ENCODE measurements at regions not wholly inside any gene's neighbourhood (a gene's known extent, or its start where the extent isn't known, plus 50 kb on each side); places are given as distances from the start of the nearest gene placed in this dataset.
A peak's percentile ranks its signal among the peaks of the same experiment; 100 is the strongest.
"Not testable (repeated sequence)": the region's sequence is repeated elsewhere in the genome, so short reads cannot be mapped to it uniquely, and the experiment has no call there.

DNA sequence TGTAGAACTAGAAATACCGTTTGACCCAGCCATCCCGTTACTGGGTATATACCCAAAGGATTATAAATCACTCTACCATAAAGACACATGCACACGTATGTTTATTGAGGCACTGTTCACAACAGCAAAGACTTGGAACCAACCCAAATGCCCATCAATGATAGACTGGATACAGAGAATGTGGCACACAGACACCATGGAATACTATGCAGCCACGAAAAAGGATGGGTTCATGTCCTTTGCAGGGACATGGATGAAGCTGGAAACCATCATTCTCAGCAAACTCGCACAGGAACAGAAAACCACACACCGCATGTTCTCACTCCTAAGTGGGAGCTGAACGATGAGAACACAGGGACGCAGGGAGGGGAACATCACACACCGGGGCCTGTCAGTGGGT is 85.6 kb upstream of the PPP2R3B start:
- DNase-seq, CTCF ChIA-PET, H3K4me3 Mint-ChIP-seq, ATAC-seq, H3K4me1 Mint-ChIP-seq, H3K27ac Mint-ChIP-seq, H3K27me3 Mint-ChIP-seq, H3K36me3 Mint-ChIP-seq: not testable (repeated sequence)
- H3K9me3 Mint-ChIP-seq (ENCODE audit: low read depth): peaks cover 17% of the 10 kb centered on the region

DNA sequence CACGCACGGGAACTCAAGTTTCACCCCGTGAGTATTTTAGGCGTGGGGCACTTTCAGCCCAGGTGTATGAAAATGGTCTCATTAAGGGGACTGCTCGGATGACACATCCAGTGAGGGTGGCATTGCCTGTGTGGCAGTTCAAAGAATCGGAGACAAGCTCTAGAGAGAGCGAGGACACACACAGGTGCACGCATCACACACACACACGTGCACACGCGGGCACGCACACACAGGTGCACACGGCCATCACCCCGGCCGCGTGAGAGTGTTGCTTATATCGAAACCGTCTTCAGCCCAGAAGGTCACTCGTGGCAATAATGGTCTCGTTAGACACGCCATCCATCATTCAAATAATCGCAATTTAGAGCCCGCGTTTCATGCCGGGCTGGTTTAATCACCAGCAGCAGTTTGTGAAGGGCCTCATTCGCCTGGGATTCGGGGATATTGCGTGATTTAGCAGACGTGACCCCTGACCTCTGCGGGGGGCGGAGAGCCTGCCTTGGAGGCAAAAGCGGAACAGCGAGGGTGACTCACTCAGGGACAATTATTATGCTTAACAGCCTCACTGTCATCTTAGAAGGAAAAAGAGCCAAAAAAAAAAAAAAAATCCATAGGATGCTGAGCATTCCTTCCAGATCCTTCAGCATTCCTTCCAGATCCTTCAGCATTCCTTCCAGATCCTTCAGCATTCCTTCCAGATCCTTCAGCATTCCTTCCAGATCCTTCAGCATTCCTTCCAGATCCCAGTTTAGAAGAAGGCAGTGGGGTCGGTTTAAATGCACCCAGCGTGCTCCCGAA is 89.4 kb upstream of the PPP2R3B start:
- ATAC-seq: no peak
- CTCF ChIA-PET: no interaction called here
- Mint-ChIP-seq H3K27me3 (no peaks in the 10 kb centered on the region), H3K4me3 (no peak overlapping the region), H3K27ac (no peak overlapping the region), H3K36me3 (no peaks in the 10 kb centered on the region), H3K9me3 (ENCODE audit: low read depth) (peaks cover 15% of the 10 kb centered on the region), H3K4me1 (no peaks in the 10 kb centered on the region)
- no peak for DNase-seq

- CTCF ChIA-PET: no interaction called here
- Mint-ChIP-seq H3K27me3 (no peaks in the 10 kb centered on the region), H3K9me3 (ENCODE audit: low read depth) (peaks cover 12% of the 10 kb centered on the region), H3K4me1 (no peaks in the 10 kb centered on the region), H3K4me3 (no peak overlapping the region), H3K27ac (no peak overlapping the region), H3K36me3 (no peaks in the 10 kb centered on the region)
- no peak for ATAC-seq
- DNase-seq: no peak
Observed at GRCh38 chrX:476724-477075, 90.0 kb upstream of the PPP2R3B start.

GRCh38 chrX:477441-478012 is 90.8 kb upstream of the PPP2R3B start:
- H3K4me3 Mint-ChIP-seq: no peak overlapping the region
- no peaks in the 10 kb centered on the region for H3K27me3 Mint-ChIP-seq
- no peak overlapping the region for H3K27ac Mint-ChIP-seq
- DNase-seq (no peak), ATAC-seq (no peak)
- H3K4me1 Mint-ChIP-seq: no peaks in the 10 kb centered on the region
- H3K9me3 Mint-ChIP-seq (ENCODE audit: low read depth): peaks cover 10% of the 10 kb centered on the region
- H3K36me3 Mint-ChIP-seq: no peaks in the 10 kb centered on the region
- CTCF ChIA-PET: no interaction called here

GRCh38 chrX:479273-479981 is 92.7 kb upstream of the PPP2R3B start:
- DNase-seq (no peak), ATAC-seq (peak; percentile 23)
- CTCF ChIA-PET: no interaction called here
- H3K36me3 Mint-ChIP-seq: no peaks in the 10 kb centered on the region
- no peak overlapping the region for H3K4me3 Mint-ChIP-seq
- H3K9me3 Mint-ChIP-seq (ENCODE audit: low read depth): peaks cover 10% of the 10 kb centered on the region
- no peak overlapping the region for H3K27ac Mint-ChIP-seq
- H3K4me1 Mint-ChIP-seq: no peaks in the 10 kb centered on the region
- no peaks in the 10 kb centered on the region for H3K27me3 Mint-ChIP-seq

DNA sequence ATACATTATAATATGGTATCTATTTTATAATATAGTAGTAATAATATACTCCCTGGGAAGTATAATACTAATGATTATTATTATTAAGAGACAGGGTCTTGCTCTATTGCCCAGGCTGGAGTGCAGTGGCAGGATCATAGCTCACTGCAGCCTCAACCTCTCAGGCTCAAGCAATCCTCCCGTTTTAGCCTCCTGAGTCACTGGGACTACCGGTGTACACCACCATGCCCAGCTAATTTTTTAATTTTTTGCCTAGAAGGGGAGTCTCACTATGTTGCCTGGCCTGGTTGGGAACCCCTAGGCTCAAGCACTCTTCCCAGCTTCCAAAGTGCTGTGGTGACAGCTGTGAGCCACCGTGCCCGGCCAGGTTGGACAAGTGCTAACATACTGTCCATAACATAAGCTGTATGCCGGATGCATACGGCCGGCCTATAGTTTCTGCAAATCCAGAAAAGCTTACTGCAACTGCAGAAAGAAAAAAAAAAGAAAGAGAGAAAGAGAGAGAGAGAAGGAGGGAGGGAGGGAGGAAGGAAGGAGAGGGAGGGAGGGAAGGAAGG is 94.2 kb upstream of the PPP2R3B start:
- no peak overlapping the region for H3K4me3 Mint-ChIP-seq
- H3K27me3 Mint-ChIP-seq: no peaks in the 10 kb centered on the region
- CTCF ChIA-PET: no interaction called here
- H3K4me1 Mint-ChIP-seq: no peaks in the 10 kb centered on the region
- H3K36me3 Mint-ChIP-seq: no peaks in the 10 kb centered on the region
- H3K27ac Mint-ChIP-seq: no peak overlapping the region
- ATAC-seq (no peak), DNase-seq (no peak)
- peaks cover 8% of the 10 kb centered on the region for H3K9me3 Mint-ChIP-seq (ENCODE audit: low read depth)

- no peaks in the 10 kb centered on the region for H3K36me3 Mint-ChIP-seq
- ATAC-seq (no peak), DNase-seq (no peak)
- H3K4me1 Mint-ChIP-seq: no peaks in the 10 kb centered on the region
- no peaks in the 10 kb centered on the region for H3K27me3 Mint-ChIP-seq
- H3K9me3 Mint-ChIP-seq (ENCODE audit: low read depth): peaks cover 8% of the 10 kb centered on the region
- CTCF ChIA-PET: no interaction called here
- H3K4me3 Mint-ChIP-seq: no peak overlapping the region
- H3K27ac Mint-ChIP-seq: no peak overlapping the region
Observed at GRCh38 chrX:482192-482701, 95.5 kb upstream of the PPP2R3B start.

- Mint-ChIP-seq H3K9me3 (ENCODE audit: low read depth) (peaks cover 8% of the 10 kb centered on the region), H3K27me3 (no peaks in the 10 kb centered on the region), H3K27ac (no peak overlapping the region), H3K4me1 (no peaks in the 10 kb centered on the region), H3K4me3 (no peak overlapping the region), H3K36me3 (no peaks in the 10 kb centered on the region)
- CTCF ChIA-PET: no interaction called here
- ATAC-seq: no peak
- no peak for DNase-seq
Observed at GRCh38 chrX:482702-483203, 96.0 kb upstream of the PPP2R3B start.

GRCh38 chrX:485368-485767 is 98.7 kb upstream of the PPP2R3B start:
- Mint-ChIP-seq H3K4me3 (no peak overlapping the region), H3K36me3 (no peaks in the 10 kb centered on the region), H3K27me3 (no peaks in the 10 kb centered on the region), H3K4me1 (no peaks in the 10 kb centered on the region), H3K27ac (no peak overlapping the region), H3K9me3 (ENCODE audit: low read depth) (peaks cover 8% of the 10 kb centered on the region)
- ATAC-seq: no peak
- CTCF ChIA-PET: no interaction called here
- DNase-seq: no peak

- Mint-ChIP-seq H3K27me3 (no peaks in the 10 kb centered on the region), H3K4me1 (no peaks in the 10 kb centered on the region), H3K36me3 (no peaks in the 10 kb centered on the region), H3K27ac (no peak overlapping the region), H3K9me3 (ENCODE audit: low read depth) (peaks cover 11% of the 10 kb centered on the region), H3K4me3 (no peak overlapping the region)
- ATAC-seq (no peak), DNase-seq (no peak)
- CTCF ChIA-PET: no interaction called here
Observed at GRCh38 chrX:486325-486724, 99.6 kb upstream of the PPP2R3B start.

DNA sequence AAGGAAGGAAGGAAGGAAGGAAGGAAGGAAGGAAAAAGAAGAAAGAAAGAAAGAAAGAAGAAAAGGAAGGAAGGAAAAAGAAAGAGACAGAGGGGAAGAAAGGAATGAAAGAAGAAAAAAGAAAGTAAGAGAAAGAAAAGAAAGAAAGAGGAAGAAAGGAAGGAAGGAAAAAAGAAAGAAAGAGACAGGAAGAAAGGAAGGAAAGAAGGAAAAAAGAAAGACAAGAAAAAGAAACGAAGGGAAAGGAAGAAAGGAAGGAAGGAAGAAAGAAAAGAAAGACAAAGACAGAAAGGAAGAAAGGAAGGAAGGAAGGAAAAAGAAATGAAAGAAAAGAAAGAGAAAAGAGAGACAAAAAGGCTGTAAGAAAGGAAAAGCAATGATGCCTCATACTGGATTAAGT is 101.1 kb upstream of the PPP2R3B start:
- ATAC-seq: no peak

GRCh38 chrX:489820-490219 is 103.1 kb upstream of the PPP2R3B start:
- no peaks in the 10 kb centered on the region for H3K36me3 Mint-ChIP-seq
- no peaks in the 10 kb centered on the region for H3K4me1 Mint-ChIP-seq
- no peak overlapping the region for H3K4me3 Mint-ChIP-seq
- H3K27me3 Mint-ChIP-seq: no peaks in the 10 kb centered on the region
- no peak for DNase-seq
- CTCF ChIA-PET: no interaction called here
- peaks cover 12% of the 10 kb centered on the region for H3K9me3 Mint-ChIP-seq (ENCODE audit: low read depth)
- no peak for ATAC-seq
- H3K27ac Mint-ChIP-seq: no peak overlapping the region

More for the DNA sequence above, 101.1 kb upstream of the PPP2R3B start:
- Mint-ChIP-seq H3K9me3 (ENCODE audit: low read depth) (peaks cover 9% of the 10 kb centered on the region), H3K36me3 (no peaks in the 10 kb centered on the region), H3K27me3 (no peaks in the 10 kb centered on the region), H3K4me1 (no peaks in the 10 kb centered on the region), H3K27ac (no peak overlapping the region), H3K4me3 (no peak overlapping the region)
- CTCF ChIA-PET: no interaction called here
- no peak for DNase-seq

DNA sequence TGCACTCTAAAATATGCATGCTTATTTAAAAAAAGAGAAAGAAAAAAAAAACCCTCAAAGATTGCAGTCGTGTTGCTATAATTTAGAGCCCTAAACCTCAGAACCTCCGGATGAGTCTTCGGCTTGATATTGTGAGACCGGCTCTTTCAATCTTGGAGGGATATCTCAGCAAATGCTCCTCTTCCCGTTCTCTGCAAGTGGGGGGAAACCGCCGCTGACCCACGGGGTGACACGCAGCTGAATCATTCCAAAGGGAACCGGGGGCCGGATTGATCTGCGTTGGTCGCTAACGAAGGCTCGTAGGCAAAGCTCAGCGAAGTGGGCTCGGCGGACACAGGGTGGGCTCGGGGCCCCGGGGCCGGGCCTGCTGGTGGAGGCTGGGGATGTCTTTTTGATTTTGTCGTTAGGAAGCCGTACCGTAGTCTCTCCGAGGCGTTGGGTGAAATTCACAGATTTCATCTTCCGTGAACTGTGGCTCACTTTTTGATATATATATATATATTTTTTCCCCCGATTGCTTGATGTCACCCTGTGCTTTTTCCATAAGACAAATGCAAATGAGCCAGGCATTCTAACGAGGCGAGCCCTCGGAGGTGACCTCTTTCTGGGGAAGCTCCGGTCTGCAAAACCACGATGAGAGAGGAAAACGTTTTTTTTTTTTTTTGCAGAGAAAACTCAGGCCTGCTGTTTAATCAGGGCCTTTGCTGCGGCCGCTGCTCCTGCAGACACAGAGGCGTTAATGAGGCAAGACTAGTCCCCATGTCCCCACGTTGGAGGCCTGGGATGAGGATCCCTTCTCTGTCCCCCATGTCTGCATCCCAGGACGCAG is 110.7 kb upstream of the PPP2R3B start:
- DNase-seq: no peak
- H3K4me3 Mint-ChIP-seq: no peak overlapping the region
- CTCF ChIA-PET: no interaction called here
- no peaks in the 10 kb centered on the region for H3K27me3 Mint-ChIP-seq
- no peak overlapping the region for H3K27ac Mint-ChIP-seq
- no peak for ATAC-seq
- no peaks in the 10 kb centered on the region for H3K4me1 Mint-ChIP-seq
- H3K36me3 Mint-ChIP-seq: peaks cover 7% of the 10 kb centered on the region
- peaks cover 17% of the 10 kb centered on the region for H3K9me3 Mint-ChIP-seq (ENCODE audit: low read depth)

All from activated CD8-positive, alpha-beta memory T cell treated with anti-CD3 and anti-CD28 coated beads, Interleukin-2, amount 10 ng/mL, durations not matched to agents 7 days and 5 days (primary cell).